CD14-positive monocyte (primary cell): ENCODE measurements at regions not wholly inside any gene's neighbourhood (a gene's known extent, or its start where the extent isn't known, plus 50 kb on each side); places are given as distances from the start of the nearest gene placed in this dataset.

Source experiments
- DNase-seq, 3 donors: peaks; one replicate each; pipeline ENCODE4 v3.0.0-alpha.2; 2011 to 2022
- H2AFZ ChIP-seq: 2 replicates; pipeline ENCODE4 v1.6.0; 2012; ENCODE audit warnings: mild to moderate bottlenecking, low read depth, low read length, inconsistent platforms; ENCODE audit not compliant: insufficient read depth, poor library complexity, severe bottlenecking
- H3K27ac ChIP-seq, 2 donors: 1 replicate in 1 of 2; 2 replicates in 1 of 2; pipeline ENCODE4 v1.5.1; 2012 to 2013; ENCODE audit warnings: low read length in 2 of 2, control low read depth in 1 of 2, inconsistent platforms in 1 of 2, low read depth in 1 of 2, mild to moderate bottlenecking in 1 of 2
- H3K27me3 ChIP-seq, 2 donors: one replicate each; pipeline versions ENCODE4 v1.6.0 to v1.6.1; 2011 to 2013; ENCODE audit warnings: low read length in 2 of 2; ENCODE audit not compliant: control insufficient read depth in 2 of 2, insufficient read depth in 2 of 2
- H3K36me3 ChIP-seq, 2 donors: replicated peaks in 1 of 2; 1 replicate in 1 of 2; 2 replicates in 1 of 2; pipeline versions ENCODE4 v1.5.1 to v1.6.1; 2012 to 2013; ENCODE audit warnings: low read length in 2 of 2, control low read depth in 1 of 2, inconsistent platforms in 1 of 2, mild to moderate bottlenecking in 1 of 2; ENCODE audit not compliant: insufficient read depth in 2 of 2, control insufficient read depth in 1 of 2
- H3K4me1 ChIP-seq, 2 donors: 1 replicate in 1 of 2; 2 replicates in 1 of 2; pipeline versions ENCODE4 v1.5.1 to v1.6.1; 2012 to 2013; ENCODE audit warnings: low read length in 2 of 2, control low read depth in 1 of 2, inconsistent platforms in 1 of 2, mild to moderate bottlenecking in 1 of 2, moderate library complexity in 1 of 2; ENCODE audit not compliant: insufficient read depth in 2 of 2, control insufficient read depth in 1 of 2
- H3K4me2 ChIP-seq: replicated peaks from 2 replicates; pipeline ENCODE3; 2012; ENCODE audit warnings: low read length, moderate library complexity, mild to moderate bottlenecking; ENCODE audit not compliant: poor library complexity, severe bottlenecking; ENCODE audit errors: extremely low read depth
- H3K4me3 ChIP-seq, 3 experiments: fragments of 200-600 bp in 1 of 3; sonication (generic) in 1 of 3; replicated peaks in 1 of 3; 1 replicate in 2 of 3; 2 replicates in 1 of 3; pipeline ENCODE4 v1.5.1; 2011 to 2013; ENCODE audit warnings: low read length in 3 of 3, mild to moderate bottlenecking in 3 of 3, control low read depth in 2 of 3, low read depth in 2 of 3, inconsistent platforms in 1 of 3, moderate library complexity in 1 of 3
- H3K79me2 ChIP-seq: 2 replicates; pipeline ENCODE4 v1.6.0; 2012; ENCODE audit warnings: mild to moderate bottlenecking, control low read depth, inconsistent platforms, low read length, moderate library complexity; ENCODE audit not compliant: insufficient read depth
- H3K9ac ChIP-seq: 2 replicates; pipeline ENCODE4 v1.6.0; 2017; ENCODE audit warnings: low read length, mild to moderate bottlenecking; ENCODE audit not compliant: insufficient read depth, poor library complexity, severe bottlenecking
- H3K9me3 ChIP-seq, 2 donors: replicated peaks in 1 of 2; 1 replicate in 1 of 2; 2 replicates in 1 of 2; pipeline versions ENCODE4 v1.5.1 to v1.6.1; 2012 to 2013; ENCODE audit warnings: low read length in 2 of 2, control low read depth in 1 of 2; ENCODE audit not compliant: control insufficient read depth in 1 of 2, insufficient read depth in 1 of 2
- H4K20me1 ChIP-seq: 2 replicates; pipeline ENCODE4 v1.6.0; 2012; ENCODE audit warnings: mild to moderate bottlenecking, low read length, control low read depth, moderate library complexity; ENCODE audit not compliant: insufficient read depth
- H3K27ac Mint-ChIP-seq, 7 donors: one replicate each; pipeline ENCODE4 v1.8.0; 2020; ENCODE audit warnings: mild to moderate bottlenecking in 7 of 7, mixed read lengths in 7 of 7, moderate library complexity in 6 of 7, inconsistent platforms in 2 of 7
- H3K27me3 Mint-ChIP-seq, 3 donors: one replicate each; pipeline ENCODE4 v1.8.0; 2021 to 2022; ENCODE audit warnings: low read depth in 3 of 3, mild to moderate bottlenecking in 3 of 3, mixed read lengths in 3 of 3, moderate library complexity in 3 of 3, inconsistent platforms in 1 of 3
- H3K36me3 Mint-ChIP-seq, 2 donors: one replicate each; pipeline ENCODE4 v1.8.0; 2020; ENCODE audit warnings: mixed read lengths in 2 of 2, inconsistent platforms in 1 of 2, mild to moderate bottlenecking in 1 of 2
- H3K4me1 Mint-ChIP-seq: one replicate; pipeline ENCODE4 v1.8.0; 2020; ENCODE audit warnings: mild to moderate bottlenecking, mixed read lengths
- H3K4me3 Mint-ChIP-seq, 2 donors: one replicate each; pipeline ENCODE4 v1.8.0; 2020; ENCODE audit warnings: mild to moderate bottlenecking in 2 of 2, mixed read lengths in 2 of 2, moderate library complexity in 1 of 2
- H3K9me3 Mint-ChIP-seq, 7 donors: one replicate each; pipeline ENCODE4 v1.8.0; 2020 to 2022; ENCODE audit warnings: mixed read lengths in 7 of 7, mild to moderate bottlenecking in 6 of 7, moderate library complexity in 6 of 7, inconsistent platforms in 2 of 7
- CTCF ChIP-seq: fragments of 200-600 bp; IDR thresholded peaks from one replicate; pipeline ENCODE4 v1.8.0; 2022; ENCODE audit warnings: antibody characterized with exemption, mild to moderate bottlenecking
- WGBS: methylation state at CpG from one replicate; pipeline ENCODE4 v1.1.5; 2013; ENCODE audit warnings: missing lambda C conversion rate; ENCODE audit not compliant: insufficient coverage; 5-methylcytosine and 5-hydroxymethylcytosine counted together
- intact Hi-C, 2 donors: fragments of 100-400 bp; cut with micrococcal nuclease; formaldehyde crosslinking; loops; one replicate each; pipeline versions ENCODE4 v1.15.0 to v1.15.1; 2023

- Histone ChIP-seq H3K9ac (no peak overlapping the region), H3K27ac (no peak overlapping the region), H3K9me3 (no peaks in the 10 kb centered on the region), H3K4me1 (no peaks in the 10 kb centered on the region), H3K36me3 (no peaks in the 10 kb centered on the region), H3K27me3 (no peaks in the 10 kb centered on the region), H3K4me2 (no peak overlapping the region), H2AFZ (no peak overlapping the region), H3K79me2 (no peaks in the 10 kb centered on the region), H3K4me3 (no peak overlapping the region), H4K20me1 (no peaks in the 10 kb centered on the region)
- no peak for DNase-seq
- WGBS, result 94% methylated on average over 2 of the region's 2 CpGs
- Mint-ChIP-seq H3K27ac (no peak overlapping the region), H3K36me3 (no peaks in the 10 kb centered on the region), H3K4me3 (no peak overlapping the region), H3K4me1 (no peaks in the 10 kb centered on the region), H3K9me3 (peaks cover 0 to 12% (median 2%) of the 10 kb centered on the region in 7 donors), H3K27me3 (no peaks in the 10 kb centered on the region)
- intact Hi-C loops, result no loop called here
- TF ChIP-seq CTCF, result no peak
Observed at GRCh38 chr3:111292117-111292516, 220.5 kb downstream of the NECTIN3 start.

- H3K4me3 ChIP-seq, result no peak overlapping the region
- no peaks in the 10 kb centered on the region for H3K36me3 ChIP-seq
- intact Hi-C loops, result no loop called here
- DNase-seq, result no peak
- no peaks in the 10 kb centered on the region for H3K27me3 ChIP-seq
- H3K27ac ChIP-seq, result no peak overlapping the region
- no peak overlapping the region for H2AFZ ChIP-seq
- peaks cover 0 to 3% (median 2%) of the 10 kb centered on the region in 3 donors for H3K27me3 Mint-ChIP-seq
- H3K9me3 Mint-ChIP-seq, result peaks cover 0 to 2% (median 0%) of the 10 kb centered on the region in 7 donors
- H3K4me3 Mint-ChIP-seq, result no peak overlapping the region
- no peaks in the 10 kb centered on the region for H3K4me1 ChIP-seq
- no peaks in the 10 kb centered on the region for H3K9me3 ChIP-seq
- no peaks in the 10 kb centered on the region for H3K4me1 Mint-ChIP-seq
- no peak overlapping the region for H3K9ac ChIP-seq
- no peaks in the 10 kb centered on the region for H3K79me2 ChIP-seq
- no peak overlapping the region for H3K4me2 ChIP-seq
- TF ChIP-seq CTCF, result no peak
- no peaks in the 10 kb centered on the region for H4K20me1 ChIP-seq
- 56% methylated on average over 1 of the region's 1 CpG for WGBS
- H3K27ac Mint-ChIP-seq, result no peak overlapping the region
- H3K36me3 Mint-ChIP-seq, result no peaks in the 10 kb centered on the region
Observed at GRCh38 chr3:111299192-111299615, 227.6 kb downstream of the NECTIN3 start.
